CD14-positive monocyte (primary cell): ENCODE measurements at regions not wholly inside any gene's neighbourhood (a gene's known extent, or its start where the extent isn't known, plus 50 kb on each side); places are given as distances from the start of the nearest gene placed in this dataset.

ENCODE experiments used
- DNase-seq, 3 donors: peaks; one replicate each; pipeline ENCODE4 v3.0.0-alpha.2; 2011 to 2022
- H2AFZ ChIP-seq: 2 replicates; pipeline ENCODE4 v1.6.0; 2012; ENCODE audit warnings: mild to moderate bottlenecking, low read depth, low read length, inconsistent platforms; ENCODE audit not compliant: insufficient read depth, poor library complexity, severe bottlenecking
- H3K27ac ChIP-seq, 2 donors: 1 replicate in 1 of 2; 2 replicates in 1 of 2; pipeline ENCODE4 v1.5.1; 2012 to 2013; ENCODE audit warnings: low read length in 2 of 2, control low read depth in 1 of 2, inconsistent platforms in 1 of 2, low read depth in 1 of 2, mild to moderate bottlenecking in 1 of 2
- H3K27me3 ChIP-seq, 2 donors: one replicate each; pipeline versions ENCODE4 v1.6.0 to v1.6.1; 2011 to 2013; ENCODE audit warnings: low read length in 2 of 2; ENCODE audit not compliant: control insufficient read depth in 2 of 2, insufficient read depth in 2 of 2
- H3K36me3 ChIP-seq, 2 donors: replicated peaks in 1 of 2; 1 replicate in 1 of 2; 2 replicates in 1 of 2; pipeline versions ENCODE4 v1.5.1 to v1.6.1; 2012 to 2013; ENCODE audit warnings: low read length in 2 of 2, control low read depth in 1 of 2, inconsistent platforms in 1 of 2, mild to moderate bottlenecking in 1 of 2; ENCODE audit not compliant: insufficient read depth in 2 of 2, control insufficient read depth in 1 of 2
- H3K4me1 ChIP-seq, 2 donors: 1 replicate in 1 of 2; 2 replicates in 1 of 2; pipeline versions ENCODE4 v1.5.1 to v1.6.1; 2012 to 2013; ENCODE audit warnings: low read length in 2 of 2, control low read depth in 1 of 2, inconsistent platforms in 1 of 2, mild to moderate bottlenecking in 1 of 2, moderate library complexity in 1 of 2; ENCODE audit not compliant: insufficient read depth in 2 of 2, control insufficient read depth in 1 of 2
- H3K4me2 ChIP-seq: replicated peaks from 2 replicates; pipeline ENCODE3; 2012; ENCODE audit warnings: low read length, moderate library complexity, mild to moderate bottlenecking; ENCODE audit not compliant: poor library complexity, severe bottlenecking; ENCODE audit errors: extremely low read depth
- H3K4me3 ChIP-seq, 3 experiments: fragments of 200-600 bp in 1 of 3; sonication (generic) in 1 of 3; replicated peaks in 1 of 3; 1 replicate in 2 of 3; 2 replicates in 1 of 3; pipeline ENCODE4 v1.5.1; 2011 to 2013; ENCODE audit warnings: low read length in 3 of 3, mild to moderate bottlenecking in 3 of 3, control low read depth in 2 of 3, low read depth in 2 of 3, inconsistent platforms in 1 of 3, moderate library complexity in 1 of 3
- H3K79me2 ChIP-seq: 2 replicates; pipeline ENCODE4 v1.6.0; 2012; ENCODE audit warnings: mild to moderate bottlenecking, control low read depth, inconsistent platforms, low read length, moderate library complexity; ENCODE audit not compliant: insufficient read depth
- H3K9ac ChIP-seq: 2 replicates; pipeline ENCODE4 v1.6.0; 2017; ENCODE audit warnings: low read length, mild to moderate bottlenecking; ENCODE audit not compliant: insufficient read depth, poor library complexity, severe bottlenecking
- H3K9me3 ChIP-seq, 2 donors: replicated peaks in 1 of 2; 1 replicate in 1 of 2; 2 replicates in 1 of 2; pipeline versions ENCODE4 v1.5.1 to v1.6.1; 2012 to 2013; ENCODE audit warnings: low read length in 2 of 2, control low read depth in 1 of 2; ENCODE audit not compliant: control insufficient read depth in 1 of 2, insufficient read depth in 1 of 2
- H4K20me1 ChIP-seq: 2 replicates; pipeline ENCODE4 v1.6.0; 2012; ENCODE audit warnings: mild to moderate bottlenecking, low read length, control low read depth, moderate library complexity; ENCODE audit not compliant: insufficient read depth
- H3K27ac Mint-ChIP-seq, 7 donors: one replicate each; pipeline ENCODE4 v1.8.0; 2020; ENCODE audit warnings: mild to moderate bottlenecking in 7 of 7, mixed read lengths in 7 of 7, moderate library complexity in 6 of 7, inconsistent platforms in 2 of 7
- H3K27me3 Mint-ChIP-seq, 3 donors: one replicate each; pipeline ENCODE4 v1.8.0; 2021 to 2022; ENCODE audit warnings: low read depth in 3 of 3, mild to moderate bottlenecking in 3 of 3, mixed read lengths in 3 of 3, moderate library complexity in 3 of 3, inconsistent platforms in 1 of 3
- H3K36me3 Mint-ChIP-seq, 2 donors: one replicate each; pipeline ENCODE4 v1.8.0; 2020; ENCODE audit warnings: mixed read lengths in 2 of 2, inconsistent platforms in 1 of 2, mild to moderate bottlenecking in 1 of 2
- H3K4me1 Mint-ChIP-seq: one replicate; pipeline ENCODE4 v1.8.0; 2020; ENCODE audit warnings: mild to moderate bottlenecking, mixed read lengths
- H3K4me3 Mint-ChIP-seq, 2 donors: one replicate each; pipeline ENCODE4 v1.8.0; 2020; ENCODE audit warnings: mild to moderate bottlenecking in 2 of 2, mixed read lengths in 2 of 2, moderate library complexity in 1 of 2
- H3K9me3 Mint-ChIP-seq, 7 donors: one replicate each; pipeline ENCODE4 v1.8.0; 2020 to 2022; ENCODE audit warnings: mixed read lengths in 7 of 7, mild to moderate bottlenecking in 6 of 7, moderate library complexity in 6 of 7, inconsistent platforms in 2 of 7
- WGBS: methylation state at CpG from one replicate; pipeline ENCODE4 v1.1.5; 2013; ENCODE audit warnings: missing lambda C conversion rate; ENCODE audit not compliant: insufficient coverage; 5-methylcytosine and 5-hydroxymethylcytosine counted together
- intact Hi-C, 2 donors: fragments of 100-400 bp; cut with micrococcal nuclease; formaldehyde crosslinking; loops; one replicate each; pipeline versions ENCODE4 v1.15.0 to v1.15.1; 2023
- TF ChIP-seq, protein P1 (sequence below): fragments of 200-600 bp; IDR thresholded peaks from one replicate; pipeline ENCODE4 v1.8.0; 2022; ENCODE audit warnings: antibody characterized with exemption, mild to moderate bottlenecking

DNA sequence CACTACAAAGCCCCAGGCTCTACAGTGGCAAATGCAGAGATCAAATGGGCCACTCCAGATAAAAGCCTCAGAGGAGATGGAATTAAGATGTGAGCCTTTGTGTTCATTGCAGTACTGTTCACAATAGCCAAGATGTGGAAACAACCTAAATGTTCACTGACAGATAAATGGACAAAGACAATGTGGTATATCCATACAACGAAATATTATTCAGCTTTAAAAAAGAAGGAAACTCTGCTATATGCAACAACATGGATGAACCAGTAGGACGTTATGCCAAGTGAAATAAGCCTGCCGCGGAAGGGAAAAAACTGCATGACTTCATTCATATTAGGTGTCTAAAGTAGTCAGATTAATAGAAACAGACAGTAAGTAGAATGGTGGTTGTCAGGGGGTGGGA is 170.5 kb upstream of the TBX20 start:
- H3K79me2 ChIP-seq = no peaks in the 10 kb centered on the region
- Mint-ChIP-seq H3K27me3 (peaks cover 3 to 8% (median 7%) of the 10 kb centered on the region in 3 donors), H3K9me3 (peaks cover 0 to 3% (median 2%) of the 10 kb centered on the region in 7 donors), H3K36me3 (no peaks in the 10 kb centered on the region), H3K4me1 (no peaks in the 10 kb centered on the region), H3K4me3 (no peak overlapping the region), H3K27ac (no peak overlapping the region)
- H4K20me1 ChIP-seq = no peaks in the 10 kb centered on the region
- H3K4me1 ChIP-seq = no peaks in the 10 kb centered on the region
- peaks cover 0 to 3% of the 10 kb centered on the region in 2 donors for H3K27me3 ChIP-seq
- TF ChIP-seq, protein P1, sequence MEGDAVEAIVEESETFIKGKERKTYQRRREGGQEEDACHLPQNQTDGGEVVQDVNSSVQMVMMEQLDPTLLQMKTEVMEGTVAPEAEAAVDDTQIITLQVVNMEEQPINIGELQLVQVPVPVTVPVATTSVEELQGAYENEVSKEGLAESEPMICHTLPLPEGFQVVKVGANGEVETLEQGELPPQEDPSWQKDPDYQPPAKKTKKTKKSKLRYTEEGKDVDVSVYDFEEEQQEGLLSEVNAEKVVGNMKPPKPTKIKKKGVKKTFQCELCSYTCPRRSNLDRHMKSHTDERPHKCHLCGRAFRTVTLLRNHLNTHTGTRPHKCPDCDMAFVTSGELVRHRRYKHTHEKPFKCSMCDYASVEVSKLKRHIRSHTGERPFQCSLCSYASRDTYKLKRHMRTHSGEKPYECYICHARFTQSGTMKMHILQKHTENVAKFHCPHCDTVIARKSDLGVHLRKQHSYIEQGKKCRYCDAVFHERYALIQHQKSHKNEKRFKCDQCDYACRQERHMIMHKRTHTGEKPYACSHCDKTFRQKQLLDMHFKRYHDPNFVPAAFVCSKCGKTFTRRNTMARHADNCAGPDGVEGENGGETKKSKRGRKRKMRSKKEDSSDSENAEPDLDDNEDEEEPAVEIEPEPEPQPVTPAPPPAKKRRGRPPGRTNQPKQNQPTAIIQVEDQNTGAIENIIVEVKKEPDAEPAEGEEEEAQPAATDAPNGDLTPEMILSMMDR = no peak
- 100% methylated on average over 3 of the region's 4 CpGs for WGBS
- H3K9me3 ChIP-seq = peaks cover 0 to 3% of the 10 kb centered on the region in 2 donors
- no peak overlapping the region for H3K4me2 ChIP-seq
- no peak overlapping the region for H3K4me3 ChIP-seq
- DNase-seq = no peak
- no peak overlapping the region for H3K27ac ChIP-seq
- no peaks in the 10 kb centered on the region for H3K36me3 ChIP-seq
- intact Hi-C loops = loop anchor here (2.0 to 10.0 kb wide), 2 partner anchors 110 to 112 kb away; no protein-coding TSS in a partner anchor
- H2AFZ ChIP-seq = no peak overlapping the region
- H3K9ac ChIP-seq = no peak overlapping the region

DNA sequence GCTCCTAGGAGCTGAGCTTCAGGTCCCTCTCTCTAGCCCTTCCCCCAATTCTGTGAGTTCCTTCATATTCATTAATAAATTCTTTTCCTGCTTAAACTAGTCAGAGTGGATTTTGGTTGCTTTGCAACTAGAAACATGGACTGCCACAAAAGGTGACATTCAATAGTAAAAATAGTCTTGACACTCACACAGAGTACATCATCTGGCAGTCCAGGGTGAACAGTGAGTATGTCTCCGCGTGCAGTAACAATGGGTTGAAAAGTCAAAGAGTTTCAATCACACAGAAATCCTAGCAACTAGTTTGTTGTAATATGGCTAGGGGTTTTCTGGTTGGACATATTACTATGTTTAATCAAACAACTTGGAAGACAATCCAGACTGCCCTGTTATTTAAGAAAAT is 168.8 kb upstream of the TBX20 start:
- intact Hi-C loops = loop anchor here in 1 of 2 donors (10.0 kb wide), 1 partner anchor 112 kb away; no protein-coding TSS in a partner anchor
- H3K4me2 ChIP-seq = no peak overlapping the region
- H3K79me2 ChIP-seq = no peaks in the 10 kb centered on the region
- Mint-ChIP-seq H3K4me1 (no peaks in the 10 kb centered on the region), H3K27me3 (peaks cover 4 to 11% (median 8%) of the 10 kb centered on the region in 3 donors), H3K9me3 (peaks cover 0 to 3% (median 0%) of the 10 kb centered on the region in 7 donors), H3K4me3 (no peak overlapping the region), H3K27ac (no peak overlapping the region), H3K36me3 (no peaks in the 10 kb centered on the region)
- no CpG with 5 or more reads among the region's 2 CpGs for WGBS
- H3K27me3 ChIP-seq = peaks cover 0 to 3% of the 10 kb centered on the region in 2 donors
- no peak overlapping the region for H3K9ac ChIP-seq
- no peak overlapping the region for H3K4me3 ChIP-seq
- H3K4me1 ChIP-seq = no peaks in the 10 kb centered on the region
- H3K27ac ChIP-seq = no peak overlapping the region
- H2AFZ ChIP-seq = no peak overlapping the region
- TF ChIP-seq, protein P1 = no peak
- no peaks in the 10 kb centered on the region for H3K36me3 ChIP-seq
- no peaks in the 10 kb centered on the region for H4K20me1 ChIP-seq
- DNase-seq = no peak
- no peaks in the 10 kb centered on the region for H3K9me3 ChIP-seq
